ENCODE measurements at regions not wholly inside any gene's neighbourhood (a gene's known extent, or its start where the extent isn't known, plus 50 kb on each side); places are given as distances from the start of the nearest gene placed in this dataset.

DNA sequence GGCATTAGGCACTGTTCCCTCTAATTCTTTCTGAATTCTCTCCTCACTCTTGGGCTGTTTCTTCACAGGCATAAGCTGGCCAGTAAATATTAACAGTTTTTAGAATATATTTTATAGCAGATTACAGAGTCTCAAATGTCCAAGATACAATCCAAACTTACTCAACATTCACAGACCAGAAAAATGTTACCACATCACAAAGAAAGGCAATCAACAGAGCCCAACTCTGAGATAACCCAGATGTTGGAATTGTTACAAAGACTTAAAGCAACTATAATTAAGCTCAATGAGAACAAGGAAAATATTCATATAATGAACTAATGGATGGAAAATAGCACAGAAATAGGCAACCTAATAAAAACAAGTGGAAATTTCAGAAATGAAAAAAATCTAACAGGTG is 401.1 kb upstream of the RGMB start:
- TF ChIP-seq OVOL2 (CRISPR knock-in tag; IDR thresholded peaks at IDR 0.05; ENCODE audit: borderline replicate concordance) (no peak), MYBL2 (CRISPR knock-in tag; IDR thresholded peaks at IDR 0.05) (no peak), USF2 (CRISPR knock-in tag; IDR thresholded peaks at IDR 0.05) (no peak), ESRRA (CRISPR knock-in tag; IDR thresholded peaks at IDR 0.05; ENCODE audit: borderline replicate concordance) (no peak), NFYB (CRISPR knock-in tag; conservative IDR thresholded peaks at IDR 0.05; ENCODE audit: low read depth) (no peak), TEAD4 (CRISPR knock-in tag; IDR thresholded peaks at IDR 0.05) (no peak)

Data from WTC11 (cell line).